ENCODE measurements at regions not wholly inside any gene's neighbourhood (a gene's known extent, or its start where the extent isn't known, plus 50 kb on each side); places are given as distances from the start of the nearest gene placed in this dataset.

DNA sequence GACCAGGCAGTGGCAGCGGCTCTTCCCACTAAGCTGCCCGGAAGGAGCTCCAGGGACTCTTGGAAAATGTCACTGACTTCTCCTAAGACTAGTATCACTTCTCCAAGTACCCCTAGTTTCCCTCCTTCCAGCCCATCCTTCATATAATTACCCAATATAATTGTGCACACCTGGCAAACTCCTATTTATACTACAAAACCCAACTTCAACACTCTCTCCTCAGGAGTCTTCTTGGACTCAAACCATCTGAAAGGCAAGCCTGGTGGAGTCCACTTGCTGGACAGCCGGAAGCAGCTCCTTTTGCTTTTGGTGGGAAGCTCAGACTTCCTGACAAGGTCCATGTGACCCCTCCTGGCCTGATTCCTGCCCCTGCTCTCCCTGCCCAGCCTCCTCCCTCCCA is 955.9 kb downstream of the TBC1D22A start:
- H3K4me1 Mint-ChIP-seq (ENCODE audit: low read depth): no peaks in the 10 kb centered on the region
- H3K27ac Mint-ChIP-seq: no peak overlapping the region
- DNase-seq: no peak
- H3K27me3 Mint-ChIP-seq: peaks cover 51% of the 10 kb centered on the region
- no peaks in the 10 kb centered on the region for H3K9me3 Mint-ChIP-seq
- no peak overlapping the region for H3K4me3 Mint-ChIP-seq
- no peaks in the 10 kb centered on the region for H3K36me3 Mint-ChIP-seq (ENCODE audit: low read depth)

DNA sequence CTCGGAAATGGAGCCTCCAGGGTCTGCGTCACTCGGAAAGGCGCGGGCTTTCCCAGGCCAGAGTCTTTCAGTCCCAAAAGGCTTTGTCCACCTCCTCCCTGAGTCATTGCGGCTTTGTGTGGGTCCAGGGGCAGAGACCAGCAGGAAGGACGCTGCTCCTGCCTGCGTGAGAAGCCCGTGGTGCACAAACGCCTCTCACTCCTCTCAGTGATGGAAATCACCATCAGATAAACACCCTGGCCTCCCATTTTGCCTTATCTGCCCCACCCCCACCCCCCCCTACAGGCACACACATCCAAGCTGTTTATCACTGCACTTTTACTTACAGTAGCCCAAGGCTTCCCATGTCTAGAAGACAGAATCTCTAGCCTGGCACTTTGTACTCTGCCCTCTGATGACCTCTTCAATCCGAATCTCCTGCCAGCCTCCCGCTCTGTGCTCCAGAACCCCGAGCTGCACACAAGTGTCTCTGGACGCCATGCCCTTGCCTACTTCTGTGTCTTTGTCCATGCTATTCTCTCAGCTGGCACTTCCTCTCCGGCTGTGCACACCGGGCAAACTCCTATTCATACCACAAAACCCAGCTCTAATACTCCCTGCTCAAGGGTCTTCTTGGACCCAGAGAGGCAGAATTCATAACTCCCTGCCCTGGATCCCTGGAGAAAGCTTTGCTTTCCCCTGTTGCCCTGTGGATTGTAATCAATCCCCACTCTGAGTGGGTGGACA is 954.6 kb downstream of the TBC1D22A start:
- Mint-ChIP-seq H3K27me3 (peaks cover 49% of the 10 kb centered on the region), H3K4me3 (no peak overlapping the region)

DNA sequence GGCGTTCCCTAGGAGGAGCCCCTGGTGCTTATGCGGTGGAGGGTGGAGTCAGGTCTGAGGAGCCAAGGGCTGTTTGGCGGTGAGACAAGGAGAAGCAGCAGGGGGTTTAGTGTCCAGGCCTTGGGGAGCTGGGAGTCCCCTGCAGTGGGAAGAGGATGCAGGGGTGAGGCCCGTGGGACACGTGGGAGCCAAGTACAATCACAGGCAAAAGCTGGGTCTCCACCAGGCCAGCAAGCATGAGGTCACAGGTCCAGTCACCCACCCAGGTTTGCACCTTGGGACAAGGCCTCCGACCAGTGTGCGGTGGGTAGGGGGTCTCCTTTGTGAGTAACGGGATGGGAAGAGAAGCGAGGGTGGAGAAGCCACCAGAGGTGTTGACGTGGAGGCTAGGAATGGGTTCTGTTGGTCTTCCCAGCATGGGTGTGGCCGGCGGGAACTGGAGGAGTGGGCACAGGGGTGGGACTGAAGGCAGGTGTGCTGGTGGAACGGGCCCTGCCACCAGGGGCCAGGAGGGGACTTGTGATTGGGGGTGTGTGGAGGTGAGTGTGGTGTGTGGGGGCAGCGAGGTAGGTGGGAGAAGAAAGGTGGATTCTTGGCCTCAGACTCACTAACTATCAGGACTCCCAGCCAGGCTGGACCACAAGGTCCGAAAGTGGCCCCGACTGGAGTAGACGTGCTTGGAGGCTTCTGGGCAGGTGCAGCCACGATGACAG is 953.6 kb downstream of the TBC1D22A start:
- H3K4me3 Mint-ChIP-seq: no peak overlapping the region
- no peaks in the 10 kb centered on the region for H3K4me1 Mint-ChIP-seq (ENCODE audit: low read depth)
- H3K27ac Mint-ChIP-seq: no peak overlapping the region
- no peaks in the 10 kb centered on the region for H3K36me3 Mint-ChIP-seq (ENCODE audit: low read depth)
- H3K9me3 Mint-ChIP-seq: no peaks in the 10 kb centered on the region
- H3K27me3 Mint-ChIP-seq: peaks cover 46% of the 10 kb centered on the region
- no peak for DNase-seq

More for the DNA sequence above, 954.6 kb downstream of the TBC1D22A start:
- H3K4me1 Mint-ChIP-seq (ENCODE audit: low read depth): no peaks in the 10 kb centered on the region
- H3K9me3 Mint-ChIP-seq: no peaks in the 10 kb centered on the region
- H3K36me3 Mint-ChIP-seq (ENCODE audit: low read depth): no peaks in the 10 kb centered on the region
- DNase-seq: no peak
- no peak overlapping the region for H3K27ac Mint-ChIP-seq

DNA sequence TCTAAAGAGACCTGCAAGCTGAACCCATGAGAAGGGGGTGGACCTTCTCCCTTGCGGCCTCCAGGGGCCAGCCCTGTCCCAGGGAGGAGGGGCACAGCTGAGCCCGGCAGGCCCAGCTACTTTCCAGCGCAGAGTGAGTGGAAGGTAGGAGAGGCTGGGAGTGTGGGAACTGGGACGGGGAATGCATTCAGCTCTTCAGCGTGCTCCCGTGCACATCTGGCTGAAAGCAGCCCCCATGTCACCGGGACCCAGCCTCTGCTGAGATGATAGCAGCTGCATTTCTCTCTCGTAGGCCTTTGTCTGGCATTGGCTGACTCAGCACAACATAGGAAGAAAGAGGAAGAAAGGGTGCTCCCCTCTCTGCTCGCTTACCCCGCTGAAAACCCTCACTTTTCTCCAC is 951.5 kb downstream of the TBC1D22A start:
- no peak for DNase-seq
- Mint-ChIP-seq H3K4me3 (no peak overlapping the region), H3K9me3 (no peaks in the 10 kb centered on the region), H3K27ac (no peak overlapping the region), H3K27me3 (peaks cover 42% of the 10 kb centered on the region), H3K4me1 (ENCODE audit: low read depth) (no peaks in the 10 kb centered on the region), H3K36me3 (ENCODE audit: low read depth) (no peaks in the 10 kb centered on the region)

DNA sequence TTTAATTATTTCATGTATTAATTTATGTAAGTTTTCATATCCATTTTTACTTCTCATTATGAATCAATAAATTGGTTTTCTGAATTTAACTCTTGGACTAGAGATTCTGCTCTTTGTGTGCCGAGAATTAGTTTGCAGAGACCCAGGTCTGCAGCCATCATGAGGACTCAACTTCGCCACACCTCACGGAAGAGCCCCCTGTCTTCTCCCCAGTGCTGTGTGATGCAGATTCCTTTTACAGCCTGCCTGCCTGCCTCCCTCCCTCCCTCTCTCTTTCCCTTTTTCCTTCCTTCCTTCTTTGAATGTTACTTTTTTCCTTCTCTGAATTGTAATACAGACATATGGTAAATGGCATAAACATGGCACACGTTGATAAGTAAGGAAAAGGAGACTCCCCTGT is 947.7 kb downstream of the TBC1D22A start:
- Mint-ChIP-seq H3K9me3 (no peaks in the 10 kb centered on the region), H3K27ac (no peak overlapping the region), H3K4me1 (ENCODE audit: low read depth) (no peaks in the 10 kb centered on the region), H3K4me3 (no peak overlapping the region), H3K27me3 (peaks cover 44% of the 10 kb centered on the region), H3K36me3 (ENCODE audit: low read depth) (no peaks in the 10 kb centered on the region)
- no peak for DNase-seq

DNA sequence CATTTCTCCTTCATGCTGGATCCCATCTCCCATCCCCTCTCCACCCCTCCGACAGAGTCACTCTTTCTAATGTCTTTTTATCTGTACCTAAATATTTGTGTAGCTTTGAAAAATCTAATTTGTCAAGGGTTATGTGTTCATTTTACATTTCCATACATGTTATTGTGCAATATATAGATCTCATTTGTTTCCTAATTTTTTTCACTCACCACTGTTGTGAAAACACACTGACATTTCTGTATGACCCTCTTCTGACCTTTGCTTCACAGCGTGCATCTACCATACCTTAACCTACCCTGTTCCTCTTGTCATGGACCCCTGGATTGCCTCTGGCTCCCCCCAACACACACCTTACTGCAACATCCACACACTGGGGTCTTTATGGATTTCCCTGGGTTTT is 942.9 kb downstream of the TBC1D22A start:
- Mint-ChIP-seq H3K9me3 (no peaks in the 10 kb centered on the region), H3K4me3 (no peak overlapping the region), H3K4me1 (ENCODE audit: low read depth) (no peaks in the 10 kb centered on the region), H3K36me3 (ENCODE audit: low read depth) (no peaks in the 10 kb centered on the region), H3K27me3 (peaks cover 26% of the 10 kb centered on the region), H3K27ac (no peak overlapping the region)
- DNase-seq: no peak

DNA sequence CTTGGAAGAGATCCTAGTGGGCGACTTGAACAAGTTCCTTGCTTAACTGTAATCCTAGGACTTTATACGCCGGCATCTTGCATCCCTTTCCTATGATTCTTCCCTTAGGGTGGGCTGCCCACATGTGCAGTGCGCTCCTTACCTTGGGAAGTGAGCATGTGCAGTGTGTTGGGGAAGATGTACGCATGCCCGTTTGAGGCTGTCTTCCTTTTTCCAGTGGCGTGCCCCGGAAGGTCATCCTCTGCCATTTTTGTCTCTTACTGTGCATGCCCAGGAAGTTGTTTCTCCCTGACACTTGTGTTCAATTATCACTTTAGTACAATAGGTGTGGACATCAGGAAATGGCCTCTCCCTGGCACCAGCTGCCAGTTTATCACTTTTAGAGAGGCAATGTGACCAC is 936.5 kb downstream of the TBC1D22A start:
- no peak for DNase-seq
- Mint-ChIP-seq H3K27ac (no peak overlapping the region), H3K4me3 (no peak overlapping the region), H3K9me3 (no peaks in the 10 kb centered on the region), H3K36me3 (ENCODE audit: low read depth) (no peaks in the 10 kb centered on the region), H3K4me1 (ENCODE audit: low read depth) (no peaks in the 10 kb centered on the region), H3K27me3 (peaks cover 3% of the 10 kb centered on the region)

DNA sequence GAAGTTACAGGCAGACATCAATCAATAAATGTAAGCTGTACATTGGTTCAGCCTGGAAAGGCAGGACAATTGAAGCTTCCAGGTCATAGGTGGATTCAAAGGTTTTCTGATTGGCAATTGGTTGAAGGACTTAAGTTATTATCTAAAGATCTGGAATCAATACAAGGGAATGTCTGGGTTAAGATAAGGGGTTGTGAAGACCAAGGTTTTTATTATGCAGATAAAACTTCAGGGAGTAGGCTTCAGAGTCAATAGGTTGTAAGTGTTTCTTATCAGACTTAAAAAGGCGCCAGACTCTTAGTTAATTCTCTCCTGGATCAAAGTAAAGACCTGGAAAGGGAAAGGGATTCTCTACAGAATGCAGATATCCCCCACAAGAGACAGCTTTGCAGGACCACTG is 935.4 kb downstream of the TBC1D22A start:
- Mint-ChIP-seq H3K9me3 (no peaks in the 10 kb centered on the region), H3K36me3 (ENCODE audit: low read depth) (no peaks in the 10 kb centered on the region), H3K27me3 (peaks cover 3% of the 10 kb centered on the region), H3K4me1 (ENCODE audit: low read depth) (no peaks in the 10 kb centered on the region), H3K4me3 (no peak overlapping the region), H3K27ac (no peak overlapping the region)
- DNase-seq: no peak

DNA sequence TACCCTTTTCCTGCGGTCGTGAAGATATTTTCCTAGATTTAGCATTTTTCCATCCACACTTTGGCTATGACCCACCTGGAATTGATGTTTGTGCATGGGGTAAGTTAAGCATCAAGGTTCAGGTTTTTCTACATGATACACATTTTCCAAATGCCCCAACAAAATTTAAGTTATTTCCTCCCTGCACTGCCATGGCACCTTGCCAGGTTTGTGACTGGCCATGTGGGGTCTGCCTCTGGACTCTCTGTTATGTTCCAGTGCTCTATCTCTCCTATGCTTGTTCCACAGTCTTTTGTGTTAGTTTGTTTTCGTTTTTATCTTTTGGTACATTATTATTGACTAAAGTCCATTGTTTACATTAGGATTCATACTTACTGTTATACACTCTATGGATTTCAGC is 934.3 kb downstream of the TBC1D22A start:
- Mint-ChIP-seq H3K27ac (no peak overlapping the region), H3K36me3 (ENCODE audit: low read depth) (no peaks in the 10 kb centered on the region), H3K27me3 (peaks cover 3% of the 10 kb centered on the region), H3K4me1 (ENCODE audit: low read depth) (no peaks in the 10 kb centered on the region), H3K9me3 (no peaks in the 10 kb centered on the region), H3K4me3 (no peak overlapping the region)
- no peak for DNase-seq

DNA sequence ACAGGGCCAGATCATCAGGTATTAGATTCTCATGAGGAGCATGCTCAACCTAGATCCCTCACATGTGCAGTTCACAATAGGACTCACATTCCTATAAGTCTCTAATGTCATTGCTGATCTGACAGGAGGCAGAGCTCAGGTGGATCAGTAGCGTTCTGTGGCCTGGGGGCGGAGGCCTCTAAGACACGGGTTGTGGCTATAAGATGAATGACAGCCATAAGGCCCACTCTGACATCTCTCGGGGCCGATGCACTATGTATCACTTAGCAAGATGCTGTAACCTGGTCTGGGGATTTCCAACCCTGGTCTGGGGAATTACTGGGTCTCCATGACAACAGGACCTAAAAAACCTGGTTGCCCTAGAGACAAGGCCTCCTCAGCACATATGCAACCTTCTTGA is 932.7 kb downstream of the TBC1D22A start:
- Mint-ChIP-seq H3K36me3 (ENCODE audit: low read depth) (no peaks in the 10 kb centered on the region), H3K27ac (no peak overlapping the region), H3K27me3 (peaks cover 3% of the 10 kb centered on the region), H3K4me3 (no peak overlapping the region), H3K4me1 (ENCODE audit: low read depth) (no peaks in the 10 kb centered on the region), H3K9me3 (no peaks in the 10 kb centered on the region)
- DNase-seq: no peak

DNA sequence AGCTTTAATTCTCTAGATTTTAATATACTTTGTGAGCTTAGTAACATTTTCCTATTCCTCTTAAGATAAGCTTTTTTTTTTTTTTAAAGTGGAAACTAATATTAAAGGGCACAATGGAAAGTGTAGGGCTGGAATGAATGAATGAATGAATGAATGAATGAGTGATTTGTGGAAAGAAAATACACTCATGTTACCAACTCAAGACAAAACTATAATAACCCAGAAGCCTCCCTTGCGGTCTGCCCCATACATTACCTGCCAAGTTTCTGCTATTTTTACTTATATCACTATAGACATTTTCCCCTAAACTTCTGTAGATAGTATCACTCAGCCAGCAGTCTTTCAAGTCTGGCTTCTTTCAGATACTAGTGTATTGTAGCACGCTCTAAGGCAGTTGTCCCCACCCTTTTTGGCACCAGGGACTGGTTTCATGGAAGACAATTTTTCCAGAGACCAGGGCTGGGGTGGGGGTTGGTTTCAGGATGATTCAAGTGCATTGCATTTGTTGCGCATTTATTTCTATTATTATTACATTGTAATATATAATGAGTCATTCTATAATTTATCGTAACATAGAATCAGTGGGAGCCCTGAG is 932.2 kb downstream of the TBC1D22A start:
- no peak for DNase-seq
- no peak overlapping the region for H3K27ac Mint-ChIP-seq
- H3K9me3 Mint-ChIP-seq: no peaks in the 10 kb centered on the region
- peaks cover 3% of the 10 kb centered on the region for H3K27me3 Mint-ChIP-seq
- H3K4me3 Mint-ChIP-seq: no peak overlapping the region
- no peaks in the 10 kb centered on the region for H3K4me1 Mint-ChIP-seq (ENCODE audit: low read depth)
- H3K36me3 Mint-ChIP-seq (ENCODE audit: low read depth): no peaks in the 10 kb centered on the region

DNA sequence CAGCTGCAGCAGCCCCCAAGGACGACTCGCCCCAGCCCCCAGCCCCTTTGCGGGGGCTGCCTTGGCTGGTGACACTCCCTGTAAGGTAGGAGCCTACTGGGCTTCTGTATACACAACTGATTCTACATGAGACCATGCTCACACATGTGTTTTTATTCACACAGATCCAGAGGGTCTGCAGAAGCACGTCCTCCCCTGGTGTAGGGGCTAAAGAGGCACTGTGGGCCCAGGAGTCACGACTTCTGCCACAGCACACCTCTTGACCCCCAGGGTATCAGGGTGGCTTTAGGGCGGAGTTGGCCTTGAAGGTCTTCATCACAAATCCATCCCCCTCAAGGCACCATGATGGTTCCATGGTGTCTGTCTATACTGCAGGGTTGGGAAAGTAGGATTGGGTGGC is 931.2 kb downstream of the TBC1D22A start:
- no peak overlapping the region for H3K27ac Mint-ChIP-seq
- no peak for DNase-seq
- no peak overlapping the region for H3K4me3 Mint-ChIP-seq
- peaks cover 3% of the 10 kb centered on the region for H3K27me3 Mint-ChIP-seq
- H3K36me3 Mint-ChIP-seq (ENCODE audit: low read depth): no peaks in the 10 kb centered on the region
- no peaks in the 10 kb centered on the region for H3K4me1 Mint-ChIP-seq (ENCODE audit: low read depth)
- no peaks in the 10 kb centered on the region for H3K9me3 Mint-ChIP-seq

DNA sequence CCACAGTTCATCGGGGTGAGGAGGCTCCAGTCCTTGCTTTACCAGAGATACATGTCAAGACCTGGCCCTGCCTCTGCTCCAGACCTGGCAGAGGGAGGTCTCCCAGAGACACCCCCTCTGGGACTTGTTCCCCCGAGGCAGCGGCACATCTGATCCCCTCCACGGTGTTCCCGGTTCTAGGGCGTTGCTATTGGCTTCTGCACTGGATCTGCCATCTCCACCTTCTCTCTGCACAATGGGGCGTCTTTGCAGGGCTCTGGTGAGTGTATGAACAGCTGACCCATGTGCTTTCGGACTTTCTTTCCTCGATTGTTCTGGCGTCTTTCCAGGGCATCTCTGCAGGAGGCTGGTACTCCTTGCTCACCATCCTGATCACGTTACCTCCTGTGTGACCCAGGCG is 930.4 kb downstream of the TBC1D22A start:
- no peak overlapping the region for H3K4me3 Mint-ChIP-seq
- H3K36me3 Mint-ChIP-seq (ENCODE audit: low read depth): no peaks in the 10 kb centered on the region
- H3K9me3 Mint-ChIP-seq: no peaks in the 10 kb centered on the region
- no peaks in the 10 kb centered on the region for H3K4me1 Mint-ChIP-seq (ENCODE audit: low read depth)
- no peaks in the 10 kb centered on the region for H3K27me3 Mint-ChIP-seq
- DNase-seq: no peak
- no peak overlapping the region for H3K27ac Mint-ChIP-seq

DNA sequence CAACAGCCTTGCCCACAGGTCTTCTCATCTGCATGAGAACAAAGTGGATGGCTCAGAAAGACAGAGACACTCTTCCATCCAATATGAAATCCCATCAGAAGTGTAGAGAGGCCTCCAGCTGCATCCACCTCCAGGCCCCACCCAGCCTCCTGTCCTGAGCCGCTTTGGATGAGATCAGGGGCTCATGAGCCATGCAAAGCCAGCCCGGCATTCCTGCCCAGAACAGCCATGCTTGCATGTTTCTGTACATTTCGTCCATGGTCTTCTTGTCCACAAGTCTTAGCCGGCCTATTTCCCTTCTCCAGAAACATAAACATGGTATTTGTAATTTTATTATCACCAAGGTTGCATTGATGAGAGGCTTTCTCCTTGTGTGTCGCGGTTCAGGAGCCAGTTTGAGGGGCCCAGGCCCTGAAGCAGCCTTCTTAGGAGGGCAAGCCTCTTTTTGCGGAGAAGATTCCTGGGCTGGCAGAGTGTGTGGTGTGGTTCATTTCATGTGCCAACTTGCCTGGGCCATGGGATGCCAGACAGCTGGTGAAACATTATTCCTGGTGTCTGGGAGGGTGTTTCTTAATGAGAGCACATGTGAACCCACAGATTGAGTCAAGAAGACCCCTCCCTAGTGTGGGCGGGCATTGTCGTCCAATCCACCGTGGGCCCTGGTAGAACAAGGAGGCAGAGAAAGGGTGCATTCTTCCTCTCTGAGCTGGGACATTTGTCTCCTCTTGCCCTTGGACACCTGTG is 928.9 kb downstream of the TBC1D22A start:
- no peak for DNase-seq
- Mint-ChIP-seq H3K4me3 (no peak overlapping the region), H3K27me3 (peaks cover 5% of the 10 kb centered on the region), H3K4me1 (ENCODE audit: low read depth) (no peaks in the 10 kb centered on the region), H3K9me3 (no peaks in the 10 kb centered on the region), H3K36me3 (ENCODE audit: low read depth) (no peaks in the 10 kb centered on the region), H3K27ac (no peak overlapping the region)

DNA sequence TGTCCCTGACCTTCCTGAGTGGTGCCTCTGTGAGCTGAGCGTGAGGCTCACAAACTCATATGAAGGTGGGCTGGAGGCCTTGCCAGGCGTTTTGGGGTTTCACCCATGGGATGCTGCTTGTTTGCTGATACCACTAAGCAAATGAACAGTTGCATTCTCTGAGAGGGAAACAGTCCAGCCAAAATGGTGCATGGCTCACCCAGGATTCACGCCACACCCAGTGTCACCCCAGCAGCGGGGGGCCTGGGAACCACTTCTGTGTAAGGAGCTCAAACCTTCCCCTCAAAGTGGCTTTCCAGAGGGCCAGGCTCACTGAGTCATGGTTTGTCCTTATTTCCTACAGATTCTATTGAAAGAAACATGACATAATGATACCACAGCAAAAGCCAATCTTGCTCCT is 928.1 kb downstream of the TBC1D22A start:
- Mint-ChIP-seq H3K4me1 (ENCODE audit: low read depth) (no peaks in the 10 kb centered on the region), H3K36me3 (ENCODE audit: low read depth) (no peaks in the 10 kb centered on the region), H3K27me3 (peaks cover 8% of the 10 kb centered on the region), H3K27ac (no peak overlapping the region), H3K9me3 (no peaks in the 10 kb centered on the region), H3K4me3 (no peak overlapping the region)
- DNase-seq: no peak

Data from activated T-cell treated with anti-CD3 and anti-CD28 coated beads, Interleukin-2, amount 50 U/mL, for 24 hours (primary cell).